K562 (cell line): ENCODE measurements at regions not wholly inside any gene's neighbourhood (a gene's known extent, or its start where the extent isn't known, plus 50 kb on each side); places are given as distances from the start of the nearest gene placed in this dataset.

Source experiments
- ADNP ChIP-seq: fragments of 200-800 bp; sonication (Bioruptor generic); IDR thresholded peaks from 2 replicates; pipeline ENCODE4 v1.6.1; 2016; ENCODE audit warnings: missing genetic modification characterization, missing compliant biosample characterization
- CREM ChIP-seq: IDR thresholded peaks from 2 replicates; pipeline ENCODE4 v1.6.1; 2014; ENCODE audit warnings: antibody characterized with exemption, low read depth
- FOXJ2 ChIP-seq: fragments of 200-800 bp; sonication (Bioruptor generic); IDR thresholded peaks from 2 replicates; pipeline ENCODE4 v1.6.1; 2016; ENCODE audit warnings: missing genetic modification characterization, missing compliant biosample characterization
- HNRNPH1 ChIP-seq: fragments of 200-400 bp; formaldehyde crosslinking; optimal IDR thresholded peaks from 2 replicates; pipeline ENCODE3; 2017; ENCODE audit warnings: low read depth, mild to moderate bottlenecking, low read length, moderate library complexity
- HOXB6 ChIP-seq: fragments of 250-450 bp; sonication (Bioruptor Pico); IDR thresholded peaks from 2 replicates; pipeline ENCODE4 v1.5.1; 2022; ENCODE audit warnings: mild to moderate bottlenecking, borderline replicate concordance
- JUNB ChIP-seq: fragments of 450-650 bp; formaldehyde crosslinking; conservative IDR thresholded peaks from 2 replicates; pipeline ENCODE4 v1.4.0; 2020; ENCODE audit warnings: mild to moderate bottlenecking
- NFYB ChIP-seq: IDR thresholded peaks from 2 replicates; pipeline ENCODE4 v1.6.1; 2011; ENCODE audit warnings: mild to moderate bottlenecking, moderate library complexity; ENCODE audit not compliant: insufficient read length; ENCODE audit errors: extremely low read depth
- PCBP2 ChIP-seq: fragments of 200-400 bp; formaldehyde crosslinking; IDR thresholded peaks from 2 replicates; pipeline ENCODE4 v1.6.1; 2018; ENCODE audit warnings: low read length, low read depth, mild to moderate bottlenecking, moderate library complexity; ENCODE audit not compliant: poor library complexity, severe bottlenecking
- SMAD3 ChIP-seq: fragments of 450-650 bp; formaldehyde crosslinking; conservative IDR thresholded peaks from 2 replicates; pipeline ENCODE4 v1.4.0; 2020; ENCODE audit warnings: mild to moderate bottlenecking
- SP1 ChIP-seq: sonication (generic); formaldehyde crosslinking; IDR thresholded peaks from 2 replicates; pipeline ENCODE4 v1.8.1; 2022; ENCODE audit warnings: mild to moderate bottlenecking, missing genetic modification reagents
- SRSF3 ChIP-seq: fragments of 200-400 bp; formaldehyde crosslinking; IDR thresholded peaks from 2 replicates; pipeline ENCODE4 v1.6.1; 2016; ENCODE audit warnings: mild to moderate bottlenecking, low read length, moderate library complexity; ENCODE audit not compliant: insufficient read depth
- TFAM ChIP-seq: fragments of 250-450 bp; sonication (Bioruptor Pico); conservative IDR thresholded peaks from 2 replicates; pipeline ENCODE4 v1.5.0; 2021; ENCODE audit warnings: mild to moderate bottlenecking, moderate library complexity
- TSC22D4 ChIP-seq: fragments of 450-650 bp; IDR thresholded peaks from 2 replicates; pipeline ENCODE4 v1.6.1; 2016; ENCODE audit warnings: missing genetic modification characterization, missing biosample characterization, control low read depth
- ZNF76 ChIP-seq: fragments of 250-450 bp; sonication (Bioruptor Pico); IDR thresholded peaks from 2 replicates; pipeline ENCODE4 v1.4.0; 2020; ENCODE audit warnings: mild to moderate bottlenecking, moderate library complexity, borderline replicate concordance
- TF ChIP-seq, protein P1 (sequence below), 2 experiments: fragments of 450-650 bp; formaldehyde crosslinking in 1 of 2; IDR thresholded peaks; 2 replicates each; pipeline versions ENCODE4 v1.4.0 to v1.6.1; 2014 to 2020; ENCODE audit warnings: mild to moderate bottlenecking in 2 of 2, borderline replicate concordance in 1 of 2, low read depth in 1 of 2
- TF ChIP-seq, protein P2 (sequence below): fragments of 450-650 bp; IDR thresholded peaks from 2 replicates; pipeline ENCODE4 v1.6.1; 2016
- TF ChIP-seq, protein P3 (sequence below), 3 experiments: IDR thresholded peaks in 2 of 3; conservative IDR thresholded peaks in 1 of 3; 2 replicates each; pipeline ENCODE4 v1.5.1; 2011 to 2012; ENCODE audit warnings: low read length in 3 of 3, mild to moderate bottlenecking in 3 of 3, control low read depth in 2 of 3, improper control_type of control experiment in 1 of 3, inconsistent platforms in 1 of 3, low read depth in 1 of 3, mixed read lengths in 1 of 3, moderate library complexity in 1 of 3; ENCODE audit not compliant: insufficient read depth in 2 of 3
- TF ChIP-seq, protein P4 (sequence below): fragments of 250-450 bp; sonication (Bioruptor Pico); IDR thresholded peaks from 2 replicates; pipeline ENCODE4 v1.8.0; 2021; ENCODE audit warnings: moderate library complexity, mild to moderate bottlenecking, inconsistent platforms

- TF ChIP-seq, protein P1, sequence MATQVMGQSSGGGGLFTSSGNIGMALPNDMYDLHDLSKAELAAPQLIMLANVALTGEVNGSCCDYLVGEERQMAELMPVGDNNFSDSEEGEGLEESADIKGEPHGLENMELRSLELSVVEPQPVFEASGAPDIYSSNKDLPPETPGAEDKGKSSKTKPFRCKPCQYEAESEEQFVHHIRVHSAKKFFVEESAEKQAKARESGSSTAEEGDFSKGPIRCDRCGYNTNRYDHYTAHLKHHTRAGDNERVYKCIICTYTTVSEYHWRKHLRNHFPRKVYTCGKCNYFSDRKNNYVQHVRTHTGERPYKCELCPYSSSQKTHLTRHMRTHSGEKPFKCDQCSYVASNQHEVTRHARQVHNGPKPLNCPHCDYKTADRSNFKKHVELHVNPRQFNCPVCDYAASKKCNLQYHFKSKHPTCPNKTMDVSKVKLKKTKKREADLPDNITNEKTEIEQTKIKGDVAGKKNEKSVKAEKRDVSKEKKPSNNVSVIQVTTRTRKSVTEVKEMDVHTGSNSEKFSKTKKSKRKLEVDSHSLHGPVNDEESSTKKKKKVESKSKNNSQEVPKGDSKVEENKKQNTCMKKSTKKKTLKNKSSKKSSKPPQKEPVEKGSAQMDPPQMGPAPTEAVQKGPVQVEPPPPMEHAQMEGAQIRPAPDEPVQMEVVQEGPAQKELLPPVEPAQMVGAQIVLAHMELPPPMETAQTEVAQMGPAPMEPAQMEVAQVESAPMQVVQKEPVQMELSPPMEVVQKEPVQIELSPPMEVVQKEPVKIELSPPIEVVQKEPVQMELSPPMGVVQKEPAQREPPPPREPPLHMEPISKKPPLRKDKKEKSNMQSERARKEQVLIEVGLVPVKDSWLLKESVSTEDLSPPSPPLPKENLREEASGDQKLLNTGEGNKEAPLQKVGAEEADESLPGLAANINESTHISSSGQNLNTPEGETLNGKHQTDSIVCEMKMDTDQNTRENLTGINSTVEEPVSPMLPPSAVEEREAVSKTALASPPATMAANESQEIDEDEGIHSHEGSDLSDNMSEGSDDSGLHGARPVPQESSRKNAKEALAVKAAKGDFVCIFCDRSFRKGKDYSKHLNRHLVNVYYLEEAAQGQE (IDR thresholded peaks at IDR 0.05; ENCODE audit: borderline replicate concordance): peak; percentile 55
- TF ChIP-seq, protein P1 (CRISPR knock-in tag; IDR thresholded peaks at IDR 0.05; ENCODE audit: low read depth): no peak
- TF ChIP-seq JUNB (CRISPR knock-in tag) (0 out of 2 replicates have a peak, but pooled peaks have one; percentile 12), ZNF76 (CRISPR knock-in tag) (no peak), HOXB6 (CRISPR knock-in tag) (no peak), SRSF3 (no peak), FOXJ2 (tag) (no peak), ADNP (tag) (no peak), SMAD3 (CRISPR knock-in tag) (0 out of 2 replicates have a peak, but pooled peaks have one; percentile 4), PCBP2 (no peak), TSC22D4 (tag) (no peak), TFAM (CRISPR knock-in tag) (no peak), CREM (no peak), NFYB (no peak), SP1 (CRISPR knock-in tag) (no peak), HNRNPH1 (no peak)
- TF ChIP-seq, protein P2, sequence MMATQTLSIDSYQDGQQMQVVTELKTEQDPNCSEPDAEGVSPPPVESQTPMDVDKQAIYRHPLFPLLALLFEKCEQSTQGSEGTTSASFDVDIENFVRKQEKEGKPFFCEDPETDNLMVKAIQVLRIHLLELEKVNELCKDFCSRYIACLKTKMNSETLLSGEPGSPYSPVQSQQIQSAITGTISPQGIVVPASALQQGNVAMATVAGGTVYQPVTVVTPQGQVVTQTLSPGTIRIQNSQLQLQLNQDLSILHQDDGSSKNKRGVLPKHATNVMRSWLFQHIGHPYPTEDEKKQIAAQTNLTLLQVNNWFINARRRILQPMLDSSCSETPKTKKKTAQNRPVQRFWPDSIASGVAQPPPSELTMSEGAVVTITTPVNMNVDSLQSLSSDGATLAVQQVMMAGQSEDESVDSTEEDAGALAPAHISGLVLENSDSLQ: no peak
- TF ChIP-seq, protein P3, sequence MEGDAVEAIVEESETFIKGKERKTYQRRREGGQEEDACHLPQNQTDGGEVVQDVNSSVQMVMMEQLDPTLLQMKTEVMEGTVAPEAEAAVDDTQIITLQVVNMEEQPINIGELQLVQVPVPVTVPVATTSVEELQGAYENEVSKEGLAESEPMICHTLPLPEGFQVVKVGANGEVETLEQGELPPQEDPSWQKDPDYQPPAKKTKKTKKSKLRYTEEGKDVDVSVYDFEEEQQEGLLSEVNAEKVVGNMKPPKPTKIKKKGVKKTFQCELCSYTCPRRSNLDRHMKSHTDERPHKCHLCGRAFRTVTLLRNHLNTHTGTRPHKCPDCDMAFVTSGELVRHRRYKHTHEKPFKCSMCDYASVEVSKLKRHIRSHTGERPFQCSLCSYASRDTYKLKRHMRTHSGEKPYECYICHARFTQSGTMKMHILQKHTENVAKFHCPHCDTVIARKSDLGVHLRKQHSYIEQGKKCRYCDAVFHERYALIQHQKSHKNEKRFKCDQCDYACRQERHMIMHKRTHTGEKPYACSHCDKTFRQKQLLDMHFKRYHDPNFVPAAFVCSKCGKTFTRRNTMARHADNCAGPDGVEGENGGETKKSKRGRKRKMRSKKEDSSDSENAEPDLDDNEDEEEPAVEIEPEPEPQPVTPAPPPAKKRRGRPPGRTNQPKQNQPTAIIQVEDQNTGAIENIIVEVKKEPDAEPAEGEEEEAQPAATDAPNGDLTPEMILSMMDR (IDR thresholded peaks at IDR 0.05 in 2 of 3, conservative IDR thresholded peaks at IDR 0.05 in 1 of 3; ENCODE audit: insufficient read depth in 2 of 3, low read depth in 1 of 3, low read length in 3 of 3): no peak
- TF ChIP-seq, protein P4, sequence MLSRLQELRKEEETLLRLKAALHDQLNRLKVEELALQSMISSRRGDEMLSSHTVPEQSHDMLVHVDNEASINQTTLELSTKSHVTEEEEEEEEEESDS (CRISPR knock-in tag): no peak
Observed at GRCh38 chr22:20646415-20646814, 127.5 kb upstream of the SERPIND1 start (continued).
